HEK293 (cell line): ENCODE measurements at regions not wholly inside any gene's neighbourhood (a gene's known extent, or its start where the extent isn't known, plus 50 kb on each side); places are given as distances from the start of the nearest gene placed in this dataset.

Experiments used
- CTCF ChIA-PET: fragments of 350-600 bp; formaldehyde crosslinking; extraction: SDS; loops from one replicate; lab custom pipeline; 2021; ENCODE audit warnings: antibody characterized with exemption; lab: Yijun Ruan, JAX
- POLR2A ChIA-PET: fragments of 300-600 bp; formaldehyde crosslinking; extraction: SDS; loops from one replicate; lab custom pipeline; 2020; ENCODE audit warnings: antibody characterized with exemption, inconsistent platforms; lab: Yijun Ruan, JAX
- H3K27ac ChIP-seq: fragments of 200-500 bp; sonication (Bioruptor generic); 2 replicates; pipeline ENCODE4 v1.5.1; 2014; ENCODE audit warnings: low read depth, low read length, control low read depth, inconsistent platforms; ENCODE audit errors: extremely low read depth
- H3K36me3 ChIP-seq, 2 experiments: fragments of 200-500 bp in 1 of 2; sonication (Bioruptor generic) in 1 of 2; 1 replicate in 1 of 2; 2 replicates in 1 of 2; pipeline ENCODE4 v1.5.1; 2014 to 2017; ENCODE audit warnings: inconsistent platforms in 2 of 2, low read length in 2 of 2; ENCODE audit not compliant: control insufficient read depth in 2 of 2, insufficient read depth in 1 of 2
- H3K4me1 ChIP-seq: fragments of 200-500 bp; sonication (Bioruptor generic); 2 replicates; pipeline ENCODE4 v1.5.1; 2014; ENCODE audit warnings: mild to moderate bottlenecking, low read length, inconsistent platforms; ENCODE audit not compliant: control insufficient read depth, insufficient read depth
- H3K4me3 ChIP-seq: 2 replicates; pipeline ENCODE4 v1.5.1; 2011; ENCODE audit warnings: low read depth, mild to moderate bottlenecking, control low read depth, low read length, moderate library complexity
- H3K9me3 ChIP-seq: fragments of 200-500 bp; sonication (Bioruptor generic); 2 replicates; pipeline ENCODE4 v1.5.1; 2014; ENCODE audit warnings: low read depth, low read length, inconsistent platforms; ENCODE audit not compliant: control insufficient read depth, insufficient read depth
- ATF2 ChIP-seq: fragments of 450-650 bp; formaldehyde crosslinking; IDR thresholded peaks from 2 replicates; pipeline ENCODE4 v1.5.1; 2016; ENCODE audit warnings: missing biosample characterization, missing genetic modification characterization, low read depth
- GLIS2 ChIP-seq: fragments of 450-650 bp; formaldehyde crosslinking; IDR thresholded peaks from 2 replicates; pipeline ENCODE4 v1.5.1; 2016; ENCODE audit warnings: missing biosample characterization, missing genetic modification characterization
- IKZF3 ChIP-seq: fragments of 450-650 bp; IDR thresholded peaks from 2 replicates; pipeline ENCODE4 v1.5.0; 2018; ENCODE audit warnings: missing biosample characterization, mild to moderate bottlenecking, missing genetic modification characterization, moderate library complexity
- KLF16 ChIP-seq: fragments of 450-650 bp; formaldehyde crosslinking; IDR thresholded peaks from 2 replicates; pipeline ENCODE4 v1.5.1; 2017; ENCODE audit warnings: missing biosample characterization, missing genetic modification characterization
- SP2 ChIP-seq: fragments of 450-650 bp; formaldehyde crosslinking; IDR thresholded peaks from 2 replicates; pipeline ENCODE4 v1.5.1; 2016; ENCODE audit warnings: missing biosample characterization, missing genetic modification characterization
- ZBTB21 ChIP-seq: fragments of 450-650 bp; formaldehyde crosslinking; IDR thresholded peaks from 2 replicates; pipeline ENCODE4 v1.5.1; 2017; ENCODE audit warnings: missing biosample characterization, missing genetic modification characterization
- ZNF133 ChIP-seq: fragments of 450-650 bp; formaldehyde crosslinking; IDR thresholded peaks from 2 replicates; pipeline ENCODE4 v1.5.1; 2016; ENCODE audit warnings: missing biosample characterization, missing genetic modification characterization
- ZNF148 ChIP-seq: fragments of 450-650 bp; formaldehyde crosslinking; IDR thresholded peaks from 2 replicates; pipeline ENCODE4 v1.5.0; 2017; ENCODE audit warnings: missing biosample characterization, missing genetic modification characterization, borderline replicate concordance
- ZNF23 ChIP-seq: fragments of 450-650 bp; formaldehyde crosslinking; IDR thresholded peaks from 2 replicates; pipeline ENCODE4 v1.5.1; 2016; ENCODE audit warnings: missing biosample characterization, missing genetic modification characterization, borderline replicate concordance
- ZNF280D ChIP-seq: fragments of 450-650 bp; formaldehyde crosslinking; IDR thresholded peaks from 2 replicates; pipeline ENCODE4 v1.5.1; 2016; ENCODE audit warnings: missing biosample characterization, missing genetic modification characterization
- ZNF362 ChIP-seq: fragments of 450-650 bp; formaldehyde crosslinking; IDR thresholded peaks from 2 replicates; pipeline ENCODE4 v1.5.1; 2016; ENCODE audit warnings: missing biosample characterization, missing genetic modification characterization
- ZNF391 ChIP-seq: fragments of 450-650 bp; formaldehyde crosslinking; IDR thresholded peaks from 2 replicates; pipeline ENCODE4 v1.5.1; 2016; ENCODE audit warnings: low read depth, missing biosample characterization, missing genetic modification characterization, borderline replicate concordance
- ZNF394 ChIP-seq: fragments of 450-650 bp; formaldehyde crosslinking; IDR thresholded peaks from 2 replicates; pipeline ENCODE4 v1.5.1; 2016; ENCODE audit warnings: missing biosample characterization, missing genetic modification characterization, mild to moderate bottlenecking, moderate library complexity, borderline replicate concordance
- ZNF449 ChIP-seq: fragments of 450-650 bp; formaldehyde crosslinking; IDR thresholded peaks from 2 replicates; pipeline ENCODE4 v1.5.1; 2017; ENCODE audit warnings: missing biosample characterization, mild to moderate bottlenecking, missing genetic modification characterization, moderate library complexity
- ZNF529 ChIP-seq: fragments of 450-650 bp; formaldehyde crosslinking; IDR thresholded peaks from 2 replicates; pipeline ENCODE4 v1.5.1; 2017; ENCODE audit warnings: missing genetic modification characterization, missing biosample characterization; ENCODE audit not compliant: insufficient replicate concordance
- ZNF555 ChIP-seq: fragments of 450-650 bp; formaldehyde crosslinking; conservative IDR thresholded peaks from 2 replicates; pipeline ENCODE4 v1.5.1; 2017; ENCODE audit warnings: missing biosample characterization, mild to moderate bottlenecking, missing genetic modification characterization, inconsistent platforms
- ZNF629 ChIP-seq: fragments of 450-650 bp; formaldehyde crosslinking; IDR thresholded peaks from 2 replicates; pipeline ENCODE4 v1.5.1; 2017; ENCODE audit warnings: missing biosample characterization, missing genetic modification characterization
- ZSCAN30 ChIP-seq: fragments of 450-650 bp; IDR thresholded peaks from 2 replicates; pipeline ENCODE4 v1.5.1; 2018; ENCODE audit warnings: missing biosample characterization, mild to moderate bottlenecking, missing genetic modification characterization, moderate library complexity

GRCh38 chr15:95303713-95304112 lies 1026.8 kb upstream of the NR2F2 start (continued):
- TF ChIP-seq ZNF391 (tag by site-specific recombination), result no peak

- CTCF ChIA-PET, result interaction anchor here (1.0 kb wide), 1 partner anchor 12 kb away, joined by 3 read pairs; no protein-coding TSS in a partner anchor
Observed at GRCh38 chr15:95304151-95304946, 1026.2 kb upstream of the NR2F2 start.

GRCh38 chr15:95304947-95305400 lies 1025.5 kb upstream of the NR2F2 start:
- ChIA-PET CTCF (interaction anchor here (1.0 kb wide), 1 partner anchor 13 kb away, joined by 3 read pairs; no protein-coding TSS in a partner anchor), POLR2A (no interaction called here)
- Histone ChIP-seq H3K4me1 (no peaks in the 10 kb centered on the region), H3K27ac (no peak overlapping the region), H3K9me3 (no peaks in the 10 kb centered on the region), H3K36me3 (no peaks in the 10 kb centered on the region), H3K4me3 (no peak overlapping the region)
- TF ChIP-seq SP2 (tag by site-specific recombination) (no peak), ZNF555 (tag by site-specific recombination) (no peak), ZNF394 (tag by site-specific recombination) (no peak), IKZF3 (tag by site-specific recombination) (no peak), ZNF280D (tag by site-specific recombination) (no peak), ZNF133 (tag by site-specific recombination) (no peak), ZNF362 (no peak), ZNF23 (no peak), ZNF148 (tag by site-specific recombination) (no peak), ZSCAN30 (no peak), ZNF629 (tag by site-specific recombination) (no peak)

More at GRCh38 chr15:95304151-95304946, 1026.2 kb upstream of the NR2F2 start:
- H3K9me3 ChIP-seq, result no peaks in the 10 kb centered on the region
- POLR2A ChIA-PET, result no interaction called here
- no peaks in the 10 kb centered on the region for H3K4me1 ChIP-seq
- no peaks in the 10 kb centered on the region for H3K36me3 ChIP-seq
- no peak overlapping the region for H3K27ac ChIP-seq
- TF ChIP-seq ATF2 (tag by site-specific recombination) (peak; percentile 70; the same call in 1 of the 2 replicates), ZBTB21 (tag by site-specific recombination) (no peak), KLF16 (0 out of 2 replicates have a peak, but pooled peaks have one; percentile 39), GLIS2 (tag by site-specific recombination) (no peak), ZNF449 (tag by site-specific recombination) (no peak), ZNF529 (tag by site-specific recombination) (no peak)
- H3K4me3 ChIP-seq, result no peak overlapping the region
